Cardiac muscle cell (in vitro differentiated cells and primary cell): ENCODE measurements at regions not wholly inside any gene's neighbourhood (a gene's known extent, or its start where the extent isn't known, plus 50 kb on each side); places are given as distances from the start of the nearest gene placed in this dataset.

Experiments used
- DNase-seq, 2 donors: peaks; one replicate each; pipeline versions ENCODE4 v3.0.0 to v3.0.0-alpha.2; 2010 to 2017; ENCODE audit warnings: low read depth in 1 of 2, low spot score in 1 of 2
- H3K27ac ChIP-seq: fragments of 200-600 bp; sonication (generic); 2 replicates; pipeline ENCODE4 v1.5.1; 2016
- H3K27me3 ChIP-seq: fragments of 200-600 bp; sonication (generic); 2 replicates; pipeline ENCODE4 v1.6.0; 2016; ENCODE audit warnings: control low read depth
- H3K36me3 ChIP-seq: fragments of 200-600 bp; sonication (generic); 2 replicates; pipeline ENCODE4 v1.5.1; 2016; ENCODE audit warnings: control low read depth
- H3K4me1 ChIP-seq: fragments of 200-600 bp; sonication (generic); 2 replicates; pipeline ENCODE4 v1.8.1; 2017; ENCODE audit warnings: low read depth, mild to moderate bottlenecking, mixed run types
- H3K4me3 ChIP-seq: fragments of 200-600 bp; sonication (generic); 2 replicates; pipeline ENCODE4 v1.5.1; 2016; ENCODE audit warnings: mild to moderate bottlenecking
- H3K9me3 ChIP-seq: fragments of 200-600 bp; sonication (generic); 2 replicates; pipeline ENCODE4 v1.5.1; 2017; ENCODE audit warnings: low read depth, mild to moderate bottlenecking, control low read depth
- CTCF ChIP-seq: IDR thresholded peaks from 2 replicates; pipeline ENCODE4 v1.5.1; 2012; ENCODE audit warnings: low read depth, mild to moderate bottlenecking, low read length

- no peak for DNase-seq
- Histone ChIP-seq H3K36me3 (no peaks in the 10 kb centered on the region), H3K9me3 (no peaks in the 10 kb centered on the region), H3K27me3 (no peaks in the 10 kb centered on the region), H3K4me1 (peaks cover 5% of the 10 kb centered on the region), H3K4me3 (no peak overlapping the region), H3K27ac (peak overlapping the region; percentile 18)
- no peak for TF ChIP-seq CTCF
Observed at GRCh38 chr1:96544051-96544830, 177.3 kb upstream of the PTBP2 start.

GRCh38 chr1:96544831-96545221 is 176.8 kb upstream of the PTBP2 start:
- Histone ChIP-seq H3K4me3 (no peak overlapping the region), H3K9me3 (no peaks in the 10 kb centered on the region), H3K4me1 (no peaks in the 10 kb centered on the region), H3K36me3 (no peaks in the 10 kb centered on the region), H3K27ac (peak overlapping the region; percentile 18), H3K27me3 (no peaks in the 10 kb centered on the region)
- no peak for TF ChIP-seq CTCF
- no peak for DNase-seq

- TF ChIP-seq CTCF = no peak
Observed at GRCh38 chr1:96545935-96546656, 175.5 kb upstream of the PTBP2 start.

GRCh38 chr1:96550061-96550460 is 171.5 kb upstream of the PTBP2 start:
- H3K27me3 ChIP-seq = no peaks in the 10 kb centered on the region
- no peak overlapping the region for H3K4me3 ChIP-seq
- DNase-seq = no peak
- no peaks in the 10 kb centered on the region for H3K36me3 ChIP-seq
- TF ChIP-seq CTCF = no peak
- H3K4me1 ChIP-seq = peaks cover 3% of the 10 kb centered on the region
- H3K27ac ChIP-seq = no peak overlapping the region
- no peaks in the 10 kb centered on the region for H3K9me3 ChIP-seq

More at GRCh38 chr1:96545935-96546656, 175.5 kb upstream of the PTBP2 start:
- H3K27ac ChIP-seq = no peak overlapping the region
- H3K27me3 ChIP-seq = no peaks in the 10 kb centered on the region
- H3K36me3 ChIP-seq = no peaks in the 10 kb centered on the region
- no peaks in the 10 kb centered on the region for H3K9me3 ChIP-seq
- no peaks in the 10 kb centered on the region for H3K4me1 ChIP-seq
- DNase-seq = no peak
- H3K4me3 ChIP-seq = no peak overlapping the region

- TF ChIP-seq CTCF = no peak
- no peak for DNase-seq
- Histone ChIP-seq H3K27me3 (no peaks in the 10 kb centered on the region), H3K4me3 (no peak overlapping the region), H3K4me1 (peaks cover 3% of the 10 kb centered on the region), H3K9me3 (no peaks in the 10 kb centered on the region), H3K36me3 (no peaks in the 10 kb centered on the region), H3K27ac (no peak overlapping the region)
Observed at GRCh38 chr1:96552451-96552850, 169.1 kb upstream of the PTBP2 start.
